ENCODE measurements at regions not wholly inside any gene's neighbourhood (a gene's known extent, or its start where the extent isn't known, plus 50 kb on each side); places are given as distances from the start of the nearest gene placed in this dataset.

GRCh38 chr11:13207665-13208594, 69.7 kb upstream of the BMAL1 start:
- peak; percentile 72 for DNase-seq (ENCODE audit: low read depth)
- TF ChIP-seq, protein P1, sequence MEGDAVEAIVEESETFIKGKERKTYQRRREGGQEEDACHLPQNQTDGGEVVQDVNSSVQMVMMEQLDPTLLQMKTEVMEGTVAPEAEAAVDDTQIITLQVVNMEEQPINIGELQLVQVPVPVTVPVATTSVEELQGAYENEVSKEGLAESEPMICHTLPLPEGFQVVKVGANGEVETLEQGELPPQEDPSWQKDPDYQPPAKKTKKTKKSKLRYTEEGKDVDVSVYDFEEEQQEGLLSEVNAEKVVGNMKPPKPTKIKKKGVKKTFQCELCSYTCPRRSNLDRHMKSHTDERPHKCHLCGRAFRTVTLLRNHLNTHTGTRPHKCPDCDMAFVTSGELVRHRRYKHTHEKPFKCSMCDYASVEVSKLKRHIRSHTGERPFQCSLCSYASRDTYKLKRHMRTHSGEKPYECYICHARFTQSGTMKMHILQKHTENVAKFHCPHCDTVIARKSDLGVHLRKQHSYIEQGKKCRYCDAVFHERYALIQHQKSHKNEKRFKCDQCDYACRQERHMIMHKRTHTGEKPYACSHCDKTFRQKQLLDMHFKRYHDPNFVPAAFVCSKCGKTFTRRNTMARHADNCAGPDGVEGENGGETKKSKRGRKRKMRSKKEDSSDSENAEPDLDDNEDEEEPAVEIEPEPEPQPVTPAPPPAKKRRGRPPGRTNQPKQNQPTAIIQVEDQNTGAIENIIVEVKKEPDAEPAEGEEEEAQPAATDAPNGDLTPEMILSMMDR (conservative IDR thresholded peaks at IDR 0.05; ENCODE audit: low read depth, low read length), result no peak
- peak overlapping the region; percentile 25 for H3K4me3 ChIP-seq (ENCODE audit: low read depth, low read length)

DNA sequence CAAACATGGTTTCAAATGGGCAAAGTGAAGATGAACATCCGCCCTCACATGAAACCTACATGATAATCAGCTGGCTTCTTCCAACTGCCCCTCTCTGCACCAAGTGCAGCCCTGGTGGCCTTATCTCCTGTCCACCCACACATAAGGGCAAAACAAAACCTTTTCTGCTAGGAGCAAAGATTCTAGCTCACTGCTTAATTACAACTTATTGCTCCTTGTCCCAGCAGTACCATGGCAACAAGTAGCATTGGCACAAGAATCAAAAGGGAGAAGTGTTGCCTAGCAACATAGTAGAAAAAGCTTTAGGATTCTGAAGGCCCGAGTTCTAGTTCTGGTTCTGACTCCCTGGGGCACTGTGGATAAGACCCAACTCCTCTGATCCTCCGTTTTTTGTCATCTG, 68.7 kb upstream of the BMAL1 start:
- no peak overlapping the region for H3K4me3 ChIP-seq (ENCODE audit: low read depth, low read length)
- DNase-seq (ENCODE audit: low read depth), result no peak
- TF ChIP-seq, protein P1 (conservative IDR thresholded peaks at IDR 0.05; ENCODE audit: low read depth, low read length), result no peak

DNA sequence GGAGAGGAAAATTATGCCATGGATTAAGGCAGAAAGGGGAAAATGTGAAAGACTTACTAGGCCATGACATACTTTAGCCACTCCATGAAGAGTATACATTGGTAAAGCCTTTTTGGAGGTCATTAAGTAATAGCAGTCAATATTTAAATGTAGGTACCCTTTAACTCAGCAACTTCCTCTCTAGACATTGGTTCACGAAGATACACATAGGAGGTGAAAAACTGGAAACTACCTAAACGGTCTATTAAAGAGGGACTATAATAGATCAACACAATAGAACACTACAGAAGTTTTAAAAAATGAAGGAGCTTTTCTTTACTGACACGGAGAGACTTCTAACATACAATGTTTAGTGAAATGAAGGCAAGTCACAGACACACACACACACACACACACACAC, 68.2 kb upstream of the BMAL1 start:
- DNase-seq (ENCODE audit: low read depth), result no peak
- H3K4me3 ChIP-seq (ENCODE audit: low read depth, low read length), result no peak overlapping the region
- TF ChIP-seq, protein P1 (conservative IDR thresholded peaks at IDR 0.05; ENCODE audit: low read depth, low read length), result no peak

- no peak overlapping the region for H3K4me3 ChIP-seq (ENCODE audit: low read depth, low read length)
- TF ChIP-seq, protein P1 (conservative IDR thresholded peaks at IDR 0.05; ENCODE audit: low read depth, low read length), result peak; percentile 80
- DNase-seq (ENCODE audit: low read depth), result no peak
Measured at GRCh38 chr11:13210424-13210823, 67.2 kb upstream of the BMAL1 start.

DNA sequence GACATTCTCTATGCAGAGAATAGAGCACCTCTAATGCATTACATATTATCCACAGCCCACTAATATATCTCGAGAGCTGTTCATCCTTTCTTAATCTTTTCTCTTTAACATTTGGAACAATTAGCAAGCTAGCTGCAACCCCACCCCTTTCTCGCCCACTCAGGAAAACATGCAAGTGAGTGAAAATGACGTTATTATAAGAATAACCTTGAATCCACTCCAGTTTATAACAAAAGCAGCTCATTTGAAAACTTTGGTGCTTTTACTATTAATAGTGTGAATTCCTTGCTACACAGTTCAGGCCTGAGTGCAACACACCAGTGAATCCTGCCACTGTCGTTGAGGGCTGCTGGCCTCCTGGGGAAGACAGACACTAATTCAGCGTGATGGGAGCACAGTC, 63.3 kb upstream of the BMAL1 start:
- no peak for DNase-seq (ENCODE audit: low read depth)
- TF ChIP-seq, protein P1 (conservative IDR thresholded peaks at IDR 0.05; ENCODE audit: low read depth, low read length), result no peak
- no peak overlapping the region for H3K4me3 ChIP-seq (ENCODE audit: low read depth, low read length)

DNA sequence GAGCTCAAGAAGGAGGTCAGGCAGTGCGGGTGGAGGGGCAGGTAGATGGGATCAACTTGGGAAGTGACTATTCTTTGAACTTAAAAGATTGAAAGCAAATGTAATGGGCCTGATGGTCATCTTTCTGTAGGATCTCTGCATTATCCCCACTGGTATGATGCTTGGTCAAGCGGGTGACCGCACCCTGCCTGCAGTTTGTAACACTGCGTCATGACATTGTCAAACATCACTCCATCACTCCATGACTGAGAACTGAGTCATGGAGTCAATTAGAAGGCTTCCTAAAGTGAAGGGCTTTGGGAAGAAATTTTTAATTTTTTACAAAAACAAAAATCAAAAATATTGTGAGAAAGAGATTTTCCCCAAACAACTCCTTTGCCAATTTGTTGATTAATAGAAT, 62.4 kb upstream of the BMAL1 start:
- TF ChIP-seq, protein P1 (conservative IDR thresholded peaks at IDR 0.05; ENCODE audit: low read depth, low read length), result no peak
- DNase-seq (ENCODE audit: low read depth), result no peak
- H3K4me3 ChIP-seq (ENCODE audit: low read depth, low read length), result no peak overlapping the region

Measured in epithelial cell of proximal tubule (primary cell).